DMS 273 (cell line): ENCODE measurements at regions not wholly inside any gene's neighbourhood (a gene's known extent, or its start where the extent isn't known, plus 50 kb on each side); places are given as distances from the start of the nearest gene placed in this dataset.
A peak's percentile ranks its signal among the peaks of the same experiment; 100 is the strongest.

Experiments used
- DNase-seq: peaks from one replicate; lab custom pipeline; 2025; ENCODE audit not compliant: unreplicated experiment; lab: John Stamatoyannopoulos, UW

DNA sequence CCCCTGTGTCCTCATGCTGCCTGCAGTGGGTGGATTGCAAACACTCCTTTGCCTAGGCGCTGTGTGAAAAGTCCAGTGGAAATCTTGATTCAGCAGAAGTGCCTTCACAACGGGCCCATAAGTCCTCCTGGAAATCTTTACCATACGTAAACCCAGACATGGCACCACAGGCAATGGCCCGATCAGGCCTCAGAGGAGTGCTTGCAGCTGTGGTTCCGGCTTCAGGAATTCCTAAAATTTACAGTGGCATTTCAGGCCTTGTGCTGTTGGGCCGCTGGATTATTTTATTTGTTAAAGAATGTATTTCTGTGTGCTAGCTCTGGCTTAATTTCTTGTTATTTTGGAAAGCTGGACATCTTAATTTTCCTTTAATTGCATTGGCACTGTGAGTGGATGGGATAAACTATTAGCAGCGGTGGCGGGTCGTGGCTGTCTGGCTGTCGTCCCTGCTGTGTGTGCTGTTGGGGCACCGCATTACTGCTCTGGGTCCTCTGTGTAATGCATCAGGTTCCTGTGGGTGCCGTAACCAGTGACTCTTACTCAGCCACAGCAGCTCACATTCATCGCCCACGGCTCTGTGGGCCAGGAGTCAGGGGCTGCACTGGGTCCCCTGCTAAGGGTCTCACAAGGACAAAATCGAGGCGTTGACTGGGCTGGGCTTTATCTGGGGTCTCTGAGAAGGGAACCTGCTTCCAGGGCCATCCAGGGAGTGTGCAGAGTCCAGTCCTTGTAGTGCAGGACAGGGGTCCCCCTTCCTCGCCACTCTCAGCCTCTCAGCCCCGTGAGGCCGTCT is 73.1 kb downstream of the RTP5 start:
- DNase-seq = no peak

DNA sequence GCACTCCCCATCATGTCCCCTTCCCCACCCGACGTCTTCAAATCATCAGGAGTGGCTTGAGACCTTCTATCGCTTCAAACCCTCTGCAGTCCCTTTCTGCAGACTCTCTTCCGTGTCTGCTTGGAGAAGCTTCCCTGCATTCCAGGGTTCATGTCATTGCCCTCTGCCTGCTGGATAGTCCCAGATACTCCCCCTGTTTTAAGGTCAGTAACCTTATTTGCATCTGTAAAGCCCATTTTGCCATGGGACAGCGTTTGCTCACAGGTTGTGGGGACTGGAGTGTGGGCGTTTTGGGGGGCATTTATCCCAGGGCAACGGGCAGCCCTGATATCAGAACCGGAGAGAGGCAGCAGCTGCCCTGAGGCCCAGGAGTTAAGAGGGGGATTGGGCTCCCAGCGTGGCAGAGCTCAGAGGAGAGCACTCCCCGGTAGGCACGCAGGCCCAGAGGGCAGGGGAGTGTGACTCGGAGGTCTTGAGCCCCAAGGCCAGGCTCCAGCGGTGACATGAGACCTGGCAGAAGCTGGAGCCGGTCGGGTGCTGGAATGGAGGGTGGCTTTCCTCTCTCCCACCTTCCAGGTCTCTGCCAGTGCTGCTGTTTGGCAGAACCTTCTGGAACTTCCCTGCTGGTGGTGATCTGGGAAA is 73.8 kb downstream of the RTP5 start:
- DNase-seq = no peak

DNA sequence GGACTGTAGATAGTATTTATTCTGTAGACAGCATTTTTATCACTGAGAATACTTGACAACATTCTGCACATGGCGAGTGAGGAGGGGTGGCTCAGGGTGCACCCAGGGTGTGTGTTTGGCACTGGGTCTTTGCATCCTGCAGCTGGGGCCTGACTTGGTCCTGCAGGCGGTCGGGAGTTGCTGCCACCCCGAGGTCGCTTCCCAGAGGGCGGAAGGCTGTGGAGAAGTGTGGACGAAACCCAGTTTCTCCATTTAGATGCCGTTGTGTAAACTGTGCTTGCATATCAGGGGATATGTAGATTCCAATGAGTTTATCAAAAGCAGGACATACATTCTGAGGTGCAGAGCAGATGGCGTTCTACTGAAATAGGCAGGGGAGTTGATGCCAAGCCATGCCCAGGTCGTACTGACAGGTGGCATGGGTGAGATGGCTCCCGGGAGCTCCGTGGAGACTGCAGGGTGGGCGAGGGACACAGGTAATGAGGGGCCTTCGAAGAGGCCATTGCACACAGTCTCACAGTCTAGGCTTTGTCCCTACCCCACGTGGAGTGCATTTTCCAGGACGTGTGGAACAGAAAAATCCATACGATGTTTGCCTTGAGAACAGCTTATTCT is 74.5 kb downstream of the RTP5 start:
- DNase-seq = no peak

DNA sequence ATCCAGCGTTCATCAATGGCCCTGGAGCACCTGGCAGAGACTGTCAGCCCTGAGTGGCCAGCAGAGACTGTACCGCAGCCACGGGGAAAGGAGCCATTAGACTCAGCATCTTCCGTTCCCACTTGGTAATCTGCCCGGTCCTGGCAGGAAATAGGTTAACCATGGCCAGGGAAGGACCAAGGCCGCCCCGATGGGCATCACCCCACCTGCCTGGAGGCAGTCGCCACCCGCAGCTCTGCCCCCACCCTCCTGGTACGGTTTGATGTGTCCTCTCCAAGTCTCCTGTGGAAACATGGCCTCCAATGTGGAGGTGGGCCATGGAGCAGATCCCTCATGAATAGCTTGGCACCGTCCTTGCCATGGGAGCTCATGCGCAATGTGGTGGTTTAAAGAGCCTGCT is 75.3 kb downstream of the RTP5 start:
- DNase-seq = no peak

DNA sequence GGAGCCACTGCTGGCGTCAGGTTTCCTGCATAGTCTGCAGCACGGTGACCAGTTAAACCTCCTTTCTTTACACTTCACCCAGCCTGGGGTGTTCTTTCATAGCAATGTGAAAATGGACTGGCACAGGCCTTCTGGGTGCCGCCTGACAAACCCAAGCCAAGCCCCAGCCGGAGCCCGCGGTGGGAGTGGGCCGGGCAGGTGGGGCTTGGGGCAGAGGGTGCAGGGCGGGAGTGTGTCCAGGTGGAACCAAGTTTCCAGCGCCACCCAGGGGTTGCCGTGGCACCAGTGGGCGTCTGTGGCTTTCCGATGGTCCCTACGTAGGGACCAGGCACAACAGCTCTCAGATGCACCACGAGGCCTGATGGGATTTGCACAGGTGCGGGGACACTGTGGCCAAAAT is 75.8 kb downstream of the RTP5 start:
- DNase-seq = no peak

DNA sequence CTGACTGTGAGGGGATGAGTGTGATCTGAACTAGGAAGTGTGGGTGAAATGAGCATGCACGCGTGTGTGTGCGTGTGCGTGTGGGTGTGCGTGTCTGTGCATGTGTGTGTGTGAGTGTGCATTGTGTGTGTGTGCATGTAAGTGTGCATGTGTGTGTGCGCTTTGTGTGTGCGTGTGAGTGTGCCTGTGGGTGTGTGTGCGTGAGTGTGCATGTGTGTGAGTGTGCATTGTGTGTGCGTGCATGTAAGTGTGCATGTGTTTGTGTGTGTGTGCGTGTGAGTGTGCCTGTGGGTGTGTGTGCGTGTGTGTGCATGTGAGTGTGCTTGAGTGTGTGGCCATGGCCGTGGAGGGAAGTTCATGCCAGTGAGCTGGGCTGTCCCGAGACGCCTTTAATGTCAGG is 76.3 kb downstream of the RTP5 start:
- DNase-seq = no peak

DNA sequence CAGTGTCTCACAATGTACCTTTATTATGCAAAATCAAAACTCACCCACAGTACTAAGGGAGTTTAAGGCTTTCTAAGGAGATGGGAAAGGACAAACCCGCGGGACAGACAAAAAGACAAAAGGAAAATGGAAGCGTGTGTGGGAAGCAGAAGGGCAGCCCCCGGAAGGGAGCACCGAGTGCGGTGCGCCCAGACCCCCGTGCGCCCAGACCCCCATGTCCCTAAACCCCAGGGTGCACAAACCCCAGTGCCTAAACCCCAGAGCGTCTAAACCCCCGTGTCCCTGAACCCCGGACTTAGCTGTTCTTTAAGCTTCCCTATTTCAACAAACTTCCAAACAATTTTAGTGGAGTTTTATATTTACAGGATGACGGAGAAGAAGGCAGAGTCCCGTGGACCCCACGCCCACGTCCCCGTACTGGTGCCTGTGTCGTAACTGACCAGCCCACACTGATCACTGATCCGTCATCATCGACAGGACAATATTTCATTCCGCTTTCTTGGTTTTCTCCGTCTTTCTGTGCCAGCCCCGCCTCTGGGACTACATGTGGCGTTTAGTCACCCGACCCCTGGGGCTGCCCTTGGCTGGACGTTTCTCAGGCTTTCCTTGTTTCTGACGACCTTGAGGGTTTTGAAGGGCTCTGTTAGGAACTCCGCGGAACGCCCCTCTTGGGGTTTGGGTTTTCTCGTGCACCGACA is 76.9 kb downstream of the RTP5 start:
- no peak for DNase-seq

DNA sequence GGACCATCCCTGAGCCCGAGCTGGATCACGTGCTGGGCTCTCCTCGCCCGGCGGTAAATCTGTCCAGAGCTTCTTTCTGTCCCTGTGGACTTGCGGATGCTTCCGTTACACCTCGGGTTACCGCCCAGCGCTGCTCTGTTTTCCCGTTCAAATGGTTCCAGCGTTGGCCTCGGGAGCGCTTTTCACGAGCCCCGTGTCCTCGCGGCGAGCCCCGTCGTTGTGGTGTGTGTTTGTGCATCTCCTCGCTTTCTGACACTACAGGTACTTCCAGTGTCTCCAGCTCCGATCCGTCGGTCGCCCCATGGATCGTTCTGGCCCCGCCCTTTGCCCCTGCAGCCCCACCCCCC is 77.4 kb downstream of the RTP5 start:
- DNase-seq = no peak

DNA sequence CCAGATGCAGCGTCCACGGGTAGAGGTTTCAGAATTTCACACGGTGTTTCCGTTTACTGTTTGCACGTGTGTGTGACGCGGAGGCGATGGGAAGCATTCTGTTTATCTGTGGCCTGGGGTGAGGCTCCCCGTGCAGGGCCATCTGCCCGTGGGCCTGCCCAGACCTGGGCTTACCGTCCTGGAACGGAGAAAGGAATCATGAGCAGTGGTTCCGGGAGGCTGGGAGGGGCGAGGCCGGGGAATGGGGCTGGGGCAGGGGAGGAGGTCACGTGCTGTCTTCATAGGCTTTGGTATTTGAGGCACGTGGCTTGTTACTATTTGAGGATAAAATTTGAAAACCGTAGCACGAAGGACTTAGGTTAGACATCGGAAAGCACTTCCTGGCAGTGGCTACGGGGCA is 77.9 kb downstream of the RTP5 start:
- no peak for DNase-seq

DNA sequence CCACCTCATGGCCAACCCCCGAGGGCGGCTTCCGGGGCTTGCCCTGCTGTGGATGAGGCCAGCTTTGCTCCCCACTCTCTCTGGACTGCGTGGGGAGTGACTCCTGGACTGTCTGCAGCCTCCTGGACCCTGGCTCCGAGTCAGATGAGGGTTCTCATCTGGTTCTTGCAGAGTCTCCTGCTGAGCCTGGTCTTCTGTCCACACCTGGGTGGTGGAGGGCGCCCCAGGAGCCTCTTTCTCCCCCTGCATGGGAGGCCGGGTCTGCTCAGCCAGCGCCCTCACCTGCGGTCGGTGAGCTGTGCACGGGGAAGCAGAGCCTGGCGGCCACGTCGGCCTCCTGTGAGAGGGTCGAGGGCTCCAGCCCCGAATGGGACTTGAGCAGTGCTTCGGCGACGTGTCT is 78.3 kb downstream of the RTP5 start:
- no peak for DNase-seq

DNA sequence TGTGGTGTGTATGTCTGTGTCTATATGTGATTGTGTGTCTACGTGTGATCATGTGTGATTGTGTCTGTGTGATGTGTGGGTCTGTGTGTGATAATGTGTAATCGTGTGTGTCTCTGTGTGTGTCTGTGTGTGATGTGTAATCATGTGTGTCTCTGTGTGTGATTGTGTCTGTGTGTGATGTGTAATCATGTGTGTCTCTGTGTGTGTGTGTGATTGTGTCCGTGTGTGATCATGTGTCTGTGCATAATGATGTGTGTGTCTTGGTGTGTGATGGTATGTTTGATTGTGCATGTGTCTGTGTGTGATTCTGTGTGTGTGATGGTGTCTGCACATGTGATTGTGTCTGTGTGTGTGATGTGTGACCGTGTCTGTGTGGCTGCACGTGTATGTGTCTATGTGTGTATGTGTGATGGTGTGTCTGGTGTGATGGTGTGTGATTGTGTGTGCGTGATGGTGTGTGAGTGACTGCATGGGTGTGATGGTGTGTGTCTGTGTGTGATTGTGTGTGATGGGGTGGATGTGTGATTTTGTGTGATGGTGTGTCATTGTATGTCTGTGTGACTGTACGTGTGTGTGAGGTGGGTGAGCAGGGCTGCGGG is 78.9 kb downstream of the RTP5 start:
- DNase-seq = no peak

DNA sequence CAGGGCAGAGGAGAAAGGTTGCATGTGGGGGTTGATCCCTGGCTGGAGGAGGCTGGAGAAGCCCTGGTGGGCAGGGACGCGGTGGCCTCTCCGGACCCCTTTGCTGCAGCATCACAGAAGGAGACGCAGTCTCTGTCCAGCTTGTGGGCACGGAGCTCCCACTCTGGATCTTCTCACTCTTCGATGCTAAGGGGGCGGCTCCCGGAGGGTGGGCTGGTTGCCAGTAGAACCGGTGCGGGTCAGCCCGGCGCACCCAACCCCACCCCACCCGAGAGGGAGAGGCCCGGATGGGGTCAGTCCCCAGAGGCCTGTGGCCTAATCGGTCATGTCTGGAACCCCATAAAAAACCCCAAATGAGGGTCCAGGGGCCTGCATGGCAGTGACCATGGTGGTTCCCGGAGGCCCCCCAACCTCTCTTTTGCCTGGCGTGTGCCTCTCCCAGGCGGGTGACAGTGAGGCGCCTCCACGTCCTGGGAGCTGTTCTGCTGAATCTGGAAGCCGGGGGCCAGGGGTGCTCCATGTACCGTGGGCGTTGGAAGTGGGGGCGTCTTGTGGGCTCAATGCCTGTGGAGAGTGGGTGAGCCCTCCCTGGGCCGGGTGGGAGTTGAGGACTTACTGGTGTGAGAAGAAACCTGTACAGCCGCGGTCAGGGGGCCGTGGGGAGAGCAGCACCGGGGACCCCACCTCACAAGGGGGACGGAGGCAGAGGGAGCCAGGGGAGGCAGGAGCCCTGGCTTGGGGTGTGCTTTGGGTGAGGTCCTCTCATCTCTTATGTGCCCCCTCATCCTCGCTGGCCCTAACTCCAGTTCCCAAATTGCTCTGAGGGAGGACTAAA is 79.6 kb downstream of the RTP5 start:
- DNase-seq = no peak

DNA sequence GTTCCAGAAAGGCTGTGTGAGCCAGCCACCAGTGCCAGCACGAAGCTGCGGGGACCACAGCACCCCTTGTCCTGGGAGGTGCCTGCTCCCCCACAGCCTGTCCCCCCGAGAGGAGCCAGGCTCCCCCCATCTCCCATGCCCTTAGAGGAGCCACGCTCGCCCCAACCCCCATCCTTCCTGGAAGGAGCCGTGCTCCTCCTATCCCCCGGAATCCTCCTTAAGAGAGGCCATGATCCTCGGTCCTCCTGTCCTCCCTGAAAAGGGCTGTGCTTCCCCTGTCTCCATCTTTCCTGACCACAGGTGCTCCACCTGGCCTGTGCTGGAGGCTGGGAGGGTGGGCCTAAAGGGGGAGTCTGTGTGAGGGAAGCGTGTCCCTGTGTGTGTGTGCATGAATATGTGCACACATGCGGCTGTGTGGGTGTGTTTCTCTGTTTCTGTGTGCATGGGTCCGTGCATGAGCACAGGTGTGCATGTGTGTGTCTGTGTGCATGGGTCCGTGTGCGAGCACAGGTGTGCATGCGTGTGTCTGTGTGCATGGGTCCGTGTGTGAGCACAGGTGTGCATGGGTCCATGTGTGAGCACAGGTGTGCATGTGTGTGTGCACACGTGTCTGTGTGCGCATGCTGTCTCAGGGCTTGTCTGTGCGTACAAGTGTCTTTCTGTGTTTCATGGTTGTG is 80.3 kb downstream of the RTP5 start:
- no peak for DNase-seq

DNA sequence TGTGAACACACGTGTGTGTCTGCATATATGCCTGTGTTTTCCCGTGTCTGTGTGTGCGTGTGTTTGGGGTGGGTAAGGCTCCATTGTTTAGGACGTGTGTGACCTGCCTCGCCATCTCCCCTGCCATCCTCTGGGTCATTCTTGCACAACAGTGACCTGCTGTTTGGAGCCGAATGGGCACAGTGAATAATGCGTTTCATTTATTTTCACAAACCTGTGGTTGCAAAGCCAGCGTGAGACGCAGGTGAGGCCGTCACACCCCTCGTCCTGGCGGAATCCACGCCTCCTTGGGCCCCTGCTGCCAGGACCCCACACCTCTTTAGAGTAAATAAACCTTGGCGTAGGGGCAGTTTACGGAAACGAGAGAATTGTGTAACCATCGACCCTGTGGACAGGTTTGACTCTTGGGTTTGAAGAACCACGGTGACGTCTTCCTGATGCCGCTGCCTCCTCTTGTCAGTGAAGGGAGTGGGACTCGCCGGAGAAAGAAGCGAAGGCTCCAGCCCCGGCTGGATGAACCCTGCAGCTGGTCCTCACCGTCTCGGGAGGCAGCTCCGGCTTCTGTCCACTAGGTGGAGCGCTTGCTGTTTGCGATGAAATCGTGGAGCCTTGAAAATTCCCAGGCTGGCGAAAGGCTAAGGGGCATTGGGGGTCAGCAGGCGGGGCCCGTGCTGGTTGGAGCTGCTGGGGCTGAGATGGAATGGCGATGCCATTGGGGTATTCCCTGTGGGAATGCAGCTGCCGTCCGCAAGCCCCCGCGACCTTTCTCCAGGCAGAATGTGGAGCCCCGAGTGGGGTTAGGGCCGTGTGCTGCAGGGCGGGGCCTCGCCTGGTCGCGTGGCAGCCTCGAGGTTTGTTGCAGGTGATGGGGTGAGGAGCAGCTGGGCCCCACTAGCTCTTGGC is 81.1 kb downstream of the RTP5 start:
- DNase-seq = peak; percentile 89

DNA sequence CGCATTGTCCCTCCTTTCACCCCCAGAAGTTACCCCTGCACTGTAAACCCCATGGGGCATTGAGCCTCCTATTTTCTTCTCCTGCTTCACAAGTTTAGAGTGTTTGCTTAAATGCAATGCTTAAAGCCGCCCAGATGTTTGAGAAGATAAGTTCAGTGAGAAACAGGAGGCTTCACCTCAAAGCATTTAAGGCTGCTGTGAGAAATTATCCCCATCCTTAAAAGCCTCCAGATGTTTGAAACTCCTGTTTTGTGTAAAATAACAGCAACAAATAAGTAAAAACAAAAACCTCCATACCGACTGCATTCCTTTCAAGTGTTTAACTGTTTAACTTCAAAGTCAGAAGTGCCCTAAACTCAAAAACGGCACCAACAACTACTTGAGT is 81.8 kb downstream of the RTP5 start:
- no peak for DNase-seq

DNA sequence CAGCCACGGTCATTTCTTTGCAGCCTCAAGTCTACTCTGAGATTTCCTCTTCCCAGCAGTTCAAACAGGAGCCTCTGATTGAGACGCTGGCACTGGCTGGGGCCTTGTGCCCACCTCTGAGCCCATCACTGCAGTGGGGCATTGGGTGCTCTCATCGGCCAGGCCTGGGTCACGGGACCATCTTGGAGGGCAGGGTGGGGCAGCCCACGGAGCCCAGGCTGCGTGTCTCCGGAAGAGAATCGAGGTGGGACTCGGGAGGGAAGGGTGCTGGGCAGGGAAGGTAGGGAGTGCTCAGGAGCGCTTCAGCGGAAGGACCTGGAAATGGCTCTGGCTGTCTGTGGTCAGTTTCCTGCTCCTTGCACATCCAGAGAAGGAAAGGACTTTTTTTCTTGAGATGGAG is 82.4 kb downstream of the RTP5 start:
- DNase-seq = no peak

DNA sequence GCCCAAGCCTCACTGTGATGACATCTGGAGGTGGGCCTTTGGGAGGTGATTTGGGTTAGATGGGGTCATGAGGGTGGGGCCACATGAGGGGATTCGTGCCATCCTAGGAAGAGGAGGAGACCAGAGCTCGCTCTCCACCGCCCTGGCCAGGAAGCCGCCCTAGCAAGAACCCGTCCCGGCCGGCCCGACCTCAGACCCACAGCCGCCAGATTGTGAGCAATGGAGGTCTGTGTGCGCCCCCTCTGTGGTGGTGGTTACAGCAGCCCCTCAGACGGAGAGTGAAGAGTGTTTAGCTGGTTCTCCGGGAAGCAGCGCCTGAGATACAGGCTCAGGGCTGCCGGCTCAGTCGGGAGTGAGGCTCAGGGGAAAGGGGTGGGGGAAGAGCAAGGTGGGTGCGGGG is 83.3 kb downstream of the RTP5 start:
- DNase-seq = no peak

DNA sequence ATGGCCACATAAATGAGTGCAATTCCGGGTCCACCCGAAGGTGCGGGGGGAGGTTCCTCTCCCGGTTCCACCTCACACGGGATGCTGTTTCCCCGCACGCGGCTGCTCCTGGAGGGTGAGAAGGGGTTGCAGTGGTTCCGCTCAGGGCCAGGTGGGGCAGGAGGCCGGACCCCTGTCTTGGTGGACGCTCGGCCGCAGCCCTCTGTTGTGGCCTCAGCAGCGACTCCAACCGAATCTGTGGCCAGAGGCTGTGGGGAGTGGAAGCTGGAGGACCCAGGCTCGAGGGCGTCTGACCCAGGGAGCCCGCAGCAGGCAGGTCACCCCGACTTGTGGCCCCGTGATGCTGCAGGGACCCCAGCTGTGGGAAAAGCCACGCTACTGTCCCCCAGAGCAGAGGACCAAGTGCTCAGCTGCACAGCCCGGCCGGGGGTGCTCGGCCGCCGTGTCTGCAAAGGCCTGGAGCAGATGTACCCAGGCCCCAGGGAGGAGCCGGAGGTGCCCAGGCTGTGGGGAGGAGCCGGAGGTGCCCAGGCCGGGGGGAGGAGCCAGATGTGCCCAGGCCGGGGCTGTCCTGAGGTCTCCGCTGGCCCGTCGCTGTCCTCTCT is 83.9 kb downstream of the RTP5 start:
- DNase-seq = no peak
